GM18505 (cell line): ENCODE measurements at regions not wholly inside any gene's neighbourhood (a gene's known extent, or its start where the extent isn't known, plus 50 kb on each side); places are given as distances from the start of the nearest gene placed in this dataset.
"Not testable (repeated sequence)": the region's sequence is repeated elsewhere in the genome, so short reads cannot be mapped to it uniquely, and the experiment has no call there.

ENCODE experiments used
- ATAC-seq: cut with Tn5 transposase; IDR thresholded peaks from one replicate; pipeline ENCODE4 v1.9.1; 2021; ENCODE audit not compliant: unreplicated experiment
- POLR2A ChIP-seq: IDR thresholded peaks from 4 replicates; pipeline ENCODE4 v1.6.1; 2011; ENCODE audit warnings: borderline replicate concordance; ENCODE audit not compliant: insufficient read depth, insufficient read length; ENCODE audit errors: extremely low read depth

GRCh38 chr6:9801249-9801754 is 613.6 kb downstream of the TFAP2A start:
- TF ChIP-seq POLR2A = no peak
- ATAC-seq = no peak

DNA sequence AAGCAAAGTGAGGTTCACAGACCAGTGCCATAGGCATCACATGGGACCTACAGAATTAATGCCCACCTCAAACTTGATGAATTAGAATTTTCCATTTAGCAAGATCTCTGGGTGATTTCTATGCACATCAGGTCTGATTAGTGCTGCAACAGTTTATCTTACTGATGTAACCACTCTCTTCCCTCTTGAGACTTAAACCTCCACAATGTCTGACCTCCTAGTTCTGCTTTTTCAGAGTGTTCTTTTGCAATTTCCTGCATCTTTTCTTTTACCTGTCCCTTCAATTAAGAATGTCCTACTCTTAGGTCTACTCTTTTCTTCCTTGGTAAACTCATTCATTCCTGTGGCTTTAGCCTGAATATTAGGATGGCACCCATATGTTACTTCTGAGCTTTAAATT is 615.3 kb downstream of the TFAP2A start:
- no peak for TF ChIP-seq POLR2A
- ATAC-seq = no peak

DNA sequence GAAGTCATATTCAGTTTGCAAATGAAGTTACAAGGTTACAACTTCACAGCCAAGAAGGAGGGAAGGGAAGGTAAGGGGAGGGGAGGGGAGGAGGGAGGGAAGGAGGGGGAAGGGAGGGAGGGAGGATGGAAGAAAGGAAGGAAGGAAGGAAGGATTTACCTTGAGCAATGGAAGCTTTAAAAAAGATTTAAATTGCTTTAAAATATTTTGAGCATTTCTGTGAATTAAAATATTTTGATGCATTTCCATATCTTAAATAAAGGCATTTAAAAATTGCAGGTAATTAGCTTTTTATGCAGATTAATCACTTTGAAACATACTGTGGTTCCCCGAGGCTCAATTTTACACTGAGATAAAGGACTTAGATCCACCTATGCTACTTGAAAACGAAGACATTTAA is 618.0 kb downstream of the TFAP2A start:
- ATAC-seq = no peak
- no peak for TF ChIP-seq POLR2A

GRCh38 chr6:9795880-9796279 is 619.0 kb downstream of the TFAP2A start:
- ATAC-seq = no peak
- no peak for TF ChIP-seq POLR2A

- no peak for TF ChIP-seq POLR2A
- ATAC-seq = no peak
Observed at GRCh38 chr6:9789201-9789600, 625.7 kb downstream of the TFAP2A start.

DNA sequence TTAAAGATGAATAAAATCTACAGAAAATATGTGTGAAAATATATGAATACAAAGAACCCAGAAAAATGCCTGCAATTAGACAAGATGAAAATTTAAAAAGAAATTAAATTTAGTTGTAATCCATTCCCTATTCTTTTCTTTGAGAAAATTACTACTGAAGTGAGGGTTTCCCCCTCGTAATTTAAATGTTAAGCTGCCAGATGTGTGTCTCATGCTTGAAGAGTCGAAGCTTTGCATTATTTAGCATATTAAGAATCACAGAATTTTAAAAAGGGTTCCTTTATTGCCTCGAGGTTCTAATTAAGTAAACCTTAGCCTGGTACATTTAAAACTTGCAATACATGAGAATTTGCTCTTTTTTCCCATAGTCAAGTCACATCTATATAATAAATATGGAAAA is 630.1 kb downstream of the TFAP2A start:
- ATAC-seq = no peak
- TF ChIP-seq POLR2A = no peak

DNA sequence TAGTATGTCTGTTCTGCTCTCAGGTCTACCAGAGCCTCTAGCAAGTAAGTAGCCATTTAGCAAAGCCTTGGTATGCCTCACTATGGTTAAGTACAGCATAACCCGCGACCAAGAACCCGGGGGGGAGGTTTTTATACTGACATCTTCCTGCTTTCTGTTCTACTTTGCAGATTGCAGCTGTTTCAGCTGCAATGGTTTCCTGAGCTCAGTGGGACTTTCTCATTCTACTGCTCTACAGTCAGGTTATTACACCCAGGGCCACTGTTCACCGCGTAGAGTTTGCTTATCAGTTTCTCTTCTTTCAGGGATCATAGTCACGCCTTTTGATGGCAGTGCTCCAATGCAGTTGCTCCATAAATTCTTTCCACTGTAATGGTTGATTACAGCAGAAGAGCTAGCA is 631.3 kb downstream of the TFAP2A start:
- no peak for ATAC-seq
- TF ChIP-seq POLR2A = no peak

- peak; percentile 53 for ATAC-seq
- no peak for TF ChIP-seq POLR2A
Observed at GRCh38 chr6:9766240-9766915, 648.5 kb downstream of the TFAP2A start.

- no peak for TF ChIP-seq POLR2A
- no peak for ATAC-seq
Observed at GRCh38 chr6:9761220-9761619, 653.7 kb downstream of the TFAP2A start.

DNA sequence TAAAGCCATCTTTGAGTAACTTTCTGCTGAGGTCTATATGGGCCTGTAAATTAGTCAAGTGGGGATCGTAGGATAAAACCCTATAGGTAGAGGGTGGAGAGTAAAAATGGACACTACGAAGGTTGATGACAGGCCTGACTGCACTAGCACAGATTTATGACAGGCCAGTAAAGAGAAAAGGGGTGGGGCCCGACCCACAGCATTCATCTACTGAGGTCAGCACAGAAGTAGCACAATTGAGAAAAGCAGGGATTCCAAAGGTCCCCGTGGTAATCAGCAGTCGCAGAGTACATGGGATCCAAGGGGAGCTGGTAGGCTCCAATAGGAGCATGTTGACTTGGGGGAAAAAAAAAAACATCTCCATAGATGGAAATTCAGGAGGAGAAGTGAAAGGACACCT is 660.4 kb downstream of the TFAP2A start:
- no peak for TF ChIP-seq POLR2A
- no peak for ATAC-seq

GRCh38 chr6:9745966-9746365 is 668.9 kb downstream of the TFAP2A start:
- no peak for ATAC-seq

DNA sequence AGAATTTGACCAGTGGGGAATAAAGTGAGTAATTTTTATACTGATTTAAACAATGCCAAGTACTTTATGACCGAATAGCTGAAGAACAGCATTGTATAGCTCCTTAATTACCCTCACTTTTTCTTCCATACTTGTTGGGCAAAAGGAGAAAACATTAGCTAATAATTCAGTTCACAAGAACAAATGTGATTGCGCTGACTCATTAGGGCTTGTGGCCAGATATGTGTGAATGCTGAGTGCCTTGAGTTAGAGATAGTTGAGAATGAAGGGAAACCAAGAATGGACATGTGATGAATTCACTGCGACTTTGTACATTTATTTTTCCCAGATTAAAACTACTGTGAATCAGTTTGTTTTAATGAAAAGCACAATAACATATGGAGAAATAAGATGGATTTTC is 669.4 kb downstream of the TFAP2A start:
- TF ChIP-seq POLR2A = no peak
- ATAC-seq = no peak

More at GRCh38 chr6:9745966-9746365, 668.9 kb downstream of the TFAP2A start:
- TF ChIP-seq POLR2A = no peak

- no peak for TF ChIP-seq POLR2A
- ATAC-seq = no peak
Observed at GRCh38 chr6:9744119-9744518, 670.8 kb downstream of the TFAP2A start.

DNA sequence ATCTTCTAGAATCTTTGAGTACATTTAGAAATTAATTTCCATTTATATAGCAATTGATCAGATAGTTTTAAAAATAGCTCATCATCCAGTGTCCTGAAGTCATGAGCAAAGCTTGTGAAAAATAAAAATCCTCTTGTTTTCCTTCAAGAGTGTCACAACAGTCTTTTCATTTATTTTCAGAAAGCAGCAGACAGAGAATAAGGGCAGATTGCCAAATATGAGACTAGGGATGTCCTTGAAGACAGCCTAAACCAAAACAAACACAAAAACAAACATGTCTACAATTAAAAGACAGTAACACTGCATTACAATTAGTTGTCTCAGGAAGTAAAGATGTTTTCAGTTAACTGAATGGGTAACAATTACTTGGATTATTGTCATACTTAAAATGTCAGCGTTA is 682.8 kb downstream of the TFAP2A start:
- ATAC-seq = no peak
- TF ChIP-seq POLR2A = no peak

GRCh38 chr6:9725776-9726175 is 689.1 kb downstream of the TFAP2A start:
- ATAC-seq = not testable (repeated sequence)

DNA sequence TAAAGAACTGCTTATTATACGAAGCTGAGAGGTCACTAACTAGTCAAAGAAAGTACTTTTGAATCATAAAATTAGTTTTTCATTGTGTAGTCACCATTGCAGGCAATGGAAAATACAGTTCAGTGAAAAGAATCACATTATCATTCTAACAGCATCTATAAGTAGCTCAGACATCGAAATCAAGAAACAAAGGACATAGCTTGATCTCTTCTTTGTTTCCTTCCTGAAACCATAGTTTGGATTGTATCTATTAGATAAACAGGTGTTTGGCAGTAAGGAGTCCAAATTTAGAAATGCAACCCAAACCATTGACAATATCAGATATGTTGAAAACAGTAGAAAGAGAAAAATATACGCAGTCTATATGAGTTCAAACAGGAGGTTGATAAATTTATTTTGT is 697.3 kb downstream of the TFAP2A start:
- no peak for TF ChIP-seq POLR2A
- ATAC-seq = no peak

DNA sequence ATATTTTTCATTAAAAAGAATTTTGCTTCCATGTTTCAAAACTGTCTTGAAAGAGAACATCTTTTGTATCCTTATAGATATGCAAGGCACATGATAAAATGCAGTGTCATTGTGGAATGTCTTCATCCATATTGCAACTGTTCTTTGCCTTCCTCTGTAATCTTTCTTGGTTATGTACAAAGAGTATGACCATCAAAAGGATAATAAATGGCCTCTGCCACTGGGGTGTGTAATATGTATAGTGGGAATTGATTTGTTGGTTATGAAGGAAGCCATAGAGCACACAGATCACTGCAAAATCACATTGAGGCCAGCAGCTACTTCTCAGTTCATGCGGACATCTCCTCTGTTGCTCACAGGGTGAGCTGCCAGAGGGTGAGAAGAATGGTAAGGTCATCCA is 703.5 kb downstream of the TFAP2A start:
- no peak for TF ChIP-seq POLR2A
- no peak for ATAC-seq
